RPMI7951 (cell line): ENCODE measurements at regions not wholly inside any gene's neighbourhood (a gene's known extent, or its start where the extent isn't known, plus 50 kb on each side); places are given as distances from the start of the nearest gene placed in this dataset.

Experiments used
- DNase-seq: peaks from one replicate; pipeline ENCODE4 v3.0.0-alpha.2; 2012; ENCODE audit warnings: low read depth

- no peak for DNase-seq
Observed at GRCh38 chr5:10876006-10876744, 115.1 kb upstream of the DAP start.

- DNase-seq = peak; percentile 76
Observed at GRCh38 chr5:10875201-10875768, 114.3 kb upstream of the DAP start.

- no peak for DNase-seq
Observed at GRCh38 chr5:10874541-10874940, 113.5 kb upstream of the DAP start.

- DNase-seq = no peak
Observed at GRCh38 chr5:10870791-10871190, 109.8 kb upstream of the DAP start.

GRCh38 chr5:10868956-10869355 is 107.9 kb upstream of the DAP start:
- no peak for DNase-seq

GRCh38 chr5:10867389-10868303 is 106.6 kb upstream of the DAP start:
- no peak for DNase-seq

GRCh38 chr5:10866913-10867312 is 105.9 kb upstream of the DAP start:
- DNase-seq = no peak

- DNase-seq = peak; percentile 53
Observed at GRCh38 chr5:10863763-10864383, 102.8 kb upstream of the DAP start.

GRCh38 chr5:10862085-10862484 is 101.1 kb upstream of the DAP start:
- DNase-seq = no peak

- DNase-seq = no peak
Observed at GRCh38 chr5:10861423-10861790, 100.4 kb upstream of the DAP start.

GRCh38 chr5:10860645-10861422 is 99.8 kb upstream of the DAP start:
- peak; percentile 77 for DNase-seq

- no peak for DNase-seq
Observed at GRCh38 chr5:10860196-10860543, 99.1 kb upstream of the DAP start.

- peak; percentile 50 for DNase-seq
Observed at GRCh38 chr5:10859393-10860195, 98.6 kb upstream of the DAP start.

GRCh38 chr5:10858945-10859344 is 97.9 kb upstream of the DAP start:
- no peak for DNase-seq

- DNase-seq = no peak
Observed at GRCh38 chr5:10858307-10858706, 97.3 kb upstream of the DAP start.

GRCh38 chr5:10857338-10857733 is 96.3 kb upstream of the DAP start:
- no peak for DNase-seq

GRCh38 chr5:10856683-10857337 is 95.8 kb upstream of the DAP start:
- peak; percentile 76 for DNase-seq

- DNase-seq = no peak
Observed at GRCh38 chr5:10856071-10856470, 95.0 kb upstream of the DAP start.

- peak; percentile 85 for DNase-seq
Observed at GRCh38 chr5:10854506-10855277, 93.7 kb upstream of the DAP start.
